ENCODE measurements at regions not wholly inside any gene's neighbourhood (a gene's known extent, or its start where the extent isn't known, plus 50 kb on each side); places are given as distances from the start of the nearest gene placed in this dataset.

GRCh38 chr13:73479351-73479750, 420.5 kb downstream of the KLF5 start:
- Histone ChIP-seq H3K4me3 (no peak overlapping the region), H3K27ac (no peak overlapping the region), H3K27me3 (no peaks in the 10 kb centered on the region), H4K20me1 (ENCODE audit: insufficient read depth, poor library complexity, severe bottlenecking) (no peaks in the 10 kb centered on the region), H2AFZ (no peak overlapping the region), H3K9me2 (replicated peaks; ENCODE audit: insufficient read depth) (no peaks in the 10 kb centered on the region), H3K9me3 (ENCODE audit: low read depth) (no peaks in the 10 kb centered on the region), H3K36me3 (replicated peaks; ENCODE audit: insufficient read depth, low read depth) (no peaks in the 10 kb centered on the region), H3K4me1 (ENCODE audit: insufficient read depth) (peaks cover 5% of the 10 kb centered on the region), H3K79me2 (no peaks in the 10 kb centered on the region), H3K4me2 (no peak overlapping the region)
- 86% methylated on average over 1 of the region's 1 CpG for WGBS (ENCODE audit: low lambda C conversion rate, missing lambda C conversion rate)
- no peak for DNase-seq (ENCODE audit: low spot score)
- no peak for TF ChIP-seq CTCF (IDR thresholded peaks at IDR 0.05; ENCODE audit: poor library complexity)
- no peak for TF ChIP-seq EZH2 (IDR thresholded peaks at IDR 0.05; ENCODE audit: borderline replicate concordance)
- TF ChIP-seq EZH2phosphoT487 (IDR thresholded peaks at IDR 0.05; ENCODE audit: low read depth, severe bottlenecking, unreplicated experiment), result no peak

- H2AFZ ChIP-seq, result no peak overlapping the region
- TF ChIP-seq EZH2phosphoT487 (IDR thresholded peaks at IDR 0.05; ENCODE audit: low read depth, severe bottlenecking, unreplicated experiment), result no peak
- TF ChIP-seq CTCF (IDR thresholded peaks at IDR 0.05; ENCODE audit: poor library complexity), result no peak
- no peak for TF ChIP-seq EZH2 (IDR thresholded peaks at IDR 0.05; ENCODE audit: borderline replicate concordance)
- no peaks in the 10 kb centered on the region for H3K9me3 ChIP-seq (ENCODE audit: low read depth)
- H3K27ac ChIP-seq, result no peak overlapping the region
- H3K27me3 ChIP-seq, result no peaks in the 10 kb centered on the region
- no peak overlapping the region for H3K4me2 ChIP-seq
- H3K79me2 ChIP-seq, result no peaks in the 10 kb centered on the region
- H3K36me3 ChIP-seq (replicated peaks; ENCODE audit: insufficient read depth, low read depth), result no peaks in the 10 kb centered on the region
- H3K4me3 ChIP-seq, result no peak overlapping the region
- 95% methylated on average over 3 of the region's 3 CpGs for WGBS (ENCODE audit: low lambda C conversion rate, missing lambda C conversion rate)
- H4K20me1 ChIP-seq (ENCODE audit: insufficient read depth, poor library complexity, severe bottlenecking), result no peaks in the 10 kb centered on the region
- peaks cover 5% of the 10 kb centered on the region for H3K4me1 ChIP-seq (ENCODE audit: insufficient read depth)
- no peaks in the 10 kb centered on the region for H3K9me2 ChIP-seq (replicated peaks; ENCODE audit: insufficient read depth)
- DNase-seq (ENCODE audit: low spot score), result no peak
These were observed 418.6 kb downstream of the KLF5 start for GRCh38 chr13:73477441-73477840.

DNA sequence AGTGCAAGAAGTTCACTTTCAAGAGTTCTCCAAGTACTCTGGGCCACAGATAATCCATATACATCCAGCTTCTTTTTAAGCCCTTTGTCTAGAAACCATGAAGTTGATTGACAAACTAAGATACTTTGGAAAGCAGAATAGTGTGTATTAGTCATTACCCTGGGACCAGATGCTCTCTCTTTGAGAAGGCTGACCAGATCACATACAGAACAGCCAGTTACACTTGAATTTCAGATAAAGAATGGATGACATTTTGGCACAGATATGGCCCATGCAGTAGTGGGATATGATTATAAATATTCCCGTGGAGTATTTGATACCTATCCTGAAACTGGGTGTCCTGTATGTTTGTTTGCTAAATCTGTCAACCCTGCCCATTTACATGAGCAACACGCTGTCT, 414.2 kb downstream of the KLF5 start:
- peaks cover 5% of the 10 kb centered on the region for H3K4me1 ChIP-seq (ENCODE audit: insufficient read depth)
- no peak overlapping the region for H3K4me3 ChIP-seq
- H3K27ac ChIP-seq, result no peak overlapping the region
- DNase-seq (ENCODE audit: low spot score), result no peak
- TF ChIP-seq CTCF (IDR thresholded peaks at IDR 0.05; ENCODE audit: poor library complexity) (no peak), EZH2 (IDR thresholded peaks at IDR 0.05; ENCODE audit: borderline replicate concordance) (no peak), EZH2phosphoT487 (IDR thresholded peaks at IDR 0.05; ENCODE audit: low read depth, severe bottlenecking, unreplicated experiment) (no peak)
- no peaks in the 10 kb centered on the region for H3K9me2 ChIP-seq (replicated peaks; ENCODE audit: insufficient read depth)
- H4K20me1 ChIP-seq (ENCODE audit: insufficient read depth, poor library complexity, severe bottlenecking), result no peaks in the 10 kb centered on the region
- H3K79me2 ChIP-seq, result no peaks in the 10 kb centered on the region
- 95% methylated on average over 2 of the region's 2 CpGs for WGBS (ENCODE audit: low lambda C conversion rate, missing lambda C conversion rate)
- no peaks in the 10 kb centered on the region for H3K36me3 ChIP-seq (replicated peaks; ENCODE audit: insufficient read depth, low read depth)
- no peak overlapping the region for H3K4me2 ChIP-seq
- no peak overlapping the region for H2AFZ ChIP-seq
- no peaks in the 10 kb centered on the region for H3K27me3 ChIP-seq
- H3K9me3 ChIP-seq (ENCODE audit: low read depth), result no peaks in the 10 kb centered on the region

DNA sequence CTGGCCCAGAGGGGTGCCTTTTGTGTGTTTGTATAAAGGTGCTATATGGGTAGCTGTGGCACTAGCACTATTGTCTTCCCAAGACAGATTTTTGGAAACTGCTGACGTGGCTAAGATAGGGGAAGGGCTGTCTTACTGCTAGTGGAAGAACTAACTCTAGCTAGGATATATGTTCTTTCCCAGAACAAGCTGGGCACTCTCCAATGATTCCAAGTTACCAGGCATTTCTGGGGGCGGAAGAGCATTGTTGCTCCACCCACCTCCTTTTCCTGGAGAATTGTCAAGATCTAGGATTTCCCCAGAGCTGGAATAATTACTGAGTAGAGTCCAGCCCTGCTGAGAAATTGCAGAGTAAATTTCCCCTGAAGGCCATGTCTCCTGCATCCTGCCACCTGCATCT, 408.3 kb downstream of the KLF5 start:
- TF ChIP-seq CTCF (IDR thresholded peaks at IDR 0.05; ENCODE audit: poor library complexity) (no peak), EZH2phosphoT487 (IDR thresholded peaks at IDR 0.05; ENCODE audit: low read depth, severe bottlenecking, unreplicated experiment) (no peak), EZH2 (IDR thresholded peaks at IDR 0.05; ENCODE audit: borderline replicate concordance) (no peak)
- Histone ChIP-seq H2AFZ (no peak overlapping the region), H3K27ac (peak overlapping the region; percentile 84), H4K20me1 (ENCODE audit: insufficient read depth, poor library complexity, severe bottlenecking) (no peaks in the 10 kb centered on the region), H3K4me2 (no peak overlapping the region), H3K4me3 (no peak overlapping the region), H3K9me3 (ENCODE audit: low read depth) (no peaks in the 10 kb centered on the region), H3K36me3 (replicated peaks; ENCODE audit: insufficient read depth, low read depth) (no peaks in the 10 kb centered on the region), H3K27me3 (no peaks in the 10 kb centered on the region), H3K4me1 (ENCODE audit: insufficient read depth) (peaks cover 6% of the 10 kb centered on the region), H3K9me2 (replicated peaks; ENCODE audit: insufficient read depth) (no peaks in the 10 kb centered on the region), H3K79me2 (no peaks in the 10 kb centered on the region)
- 85% methylated on average over 2 of the region's 2 CpGs for WGBS (ENCODE audit: low lambda C conversion rate, missing lambda C conversion rate)
- DNase-seq (ENCODE audit: low spot score), result no peak

Data from hepatocyte (in vitro differentiated cells).